PC-9 (cell line): ENCODE measurements at regions not wholly inside any gene's neighbourhood (a gene's known extent, or its start where the extent isn't known, plus 50 kb on each side); places are given as distances from the start of the nearest gene placed in this dataset.

Source experiments
- BruUV-seq: library from RNA; stranded (reverse); fragments of 400-500 nt; replicated peaks from 2 replicates; lab custom pipeline; 2021; lab: Mats Ljungman, UMichigan
- CTCF ChIA-PET: fragments of 300-600 bp; sonication (Branson Sonifier 250); formaldehyde crosslinking; loops from one replicate; lab custom pipeline; 2022; ENCODE audit warnings: antibody characterized with exemption; lab: Charles Lee
- POLR2A ChIA-PET: fragments of 300-600 bp; sonication (Branson Sonifier 250); formaldehyde crosslinking; loops from one replicate; lab custom pipeline; 2022; ENCODE audit warnings: antibody characterized with exemption; ENCODE audit not compliant: unreplicated experiment; lab: Charles Lee
- DNase-seq, 2 experiments: peaks; one replicate each; pipeline versions ENCODE4 v3.0.0 to v3.0.0-alpha.2; 2015 to 2022; ENCODE audit warnings: mixed read lengths in 1 of 2
- H2AFZ ChIP-seq: fragments of 200-600 bp; sonication (generic); 2 replicates; pipeline ENCODE4 v1.8.1; 2017; ENCODE audit warnings: antibody characterized with exemption
- H3F3A ChIP-seq: fragments of 200-600 bp; sonication (generic); 2 replicates; pipeline ENCODE4 v1.8.1; 2017; ENCODE audit warnings: antibody characterized with exemption, mild to moderate bottlenecking, low read depth; ENCODE audit not compliant: insufficient read depth
- H3K27ac ChIP-seq: fragments of 200-600 bp; sonication (generic); 2 replicates; pipeline ENCODE4 v1.6.1; 2016; ENCODE audit warnings: mixed run types
- H3K27me3 ChIP-seq: fragments of 200-600 bp; sonication (generic); 2 replicates; pipeline ENCODE4 v1.6.1; 2016; ENCODE audit warnings: low read depth, mixed run types; ENCODE audit not compliant: insufficient read depth
- H3K36me3 ChIP-seq: fragments of 200-600 bp; sonication (generic); 2 replicates; pipeline ENCODE4 v1.6.1; 2016; ENCODE audit warnings: low read depth, mixed run types
- H3K4me1 ChIP-seq: fragments of 200-600 bp; sonication (generic); replicated peaks from 2 replicates; pipeline ENCODE4 v1.6.1; 2016; ENCODE audit warnings: mixed run types; ENCODE audit not compliant: insufficient read depth
- H3K4me2 ChIP-seq: fragments of 200-600 bp; sonication (generic); 2 replicates; pipeline ENCODE4 v1.6.1; 2017; ENCODE audit warnings: mixed run types
- H3K4me3 ChIP-seq: fragments of 200-600 bp; sonication (generic); 2 replicates; pipeline ENCODE4 v1.6.1; 2016; ENCODE audit warnings: mixed run types
- H3K79me2 ChIP-seq: fragments of 200-600 bp; sonication (generic); 2 replicates; pipeline ENCODE4 v1.6.1; 2017; ENCODE audit warnings: low read depth, mixed run types
- H3K9me2 ChIP-seq: fragments of 200-600 bp; sonication (generic); 2 replicates; pipeline ENCODE4 v1.8.1; 2017; ENCODE audit warnings: mild to moderate bottlenecking; ENCODE audit not compliant: insufficient read depth
- H3K9me3 ChIP-seq: fragments of 200-600 bp; sonication (generic); 2 replicates; pipeline ENCODE4 v1.8.1; 2016; ENCODE audit warnings: low read depth; ENCODE audit not compliant: insufficient read depth
- H4K20me1 ChIP-seq: fragments of 200-600 bp; sonication (generic); 2 replicates; pipeline ENCODE4 v1.8.1; 2017; ENCODE audit not compliant: insufficient read depth
- EZH2 ChIP-seq: fragments of 200-600 bp; sonication (generic); IDR thresholded peaks from 2 replicates; pipeline ENCODE4 v1.8.0; 2017; ENCODE audit warnings: antibody characterized with exemption, low read depth
- intact Hi-C: fragments of 100-400 bp; cut with micrococcal nuclease; formaldehyde crosslinking; loops from one replicate; pipeline ENCODE4 v1.10.0; 2022; ENCODE audit not compliant: unreplicated experiment
- TF ChIP-seq, protein P1 (sequence below): fragments of 200-600 bp; sonication (generic); conservative IDR thresholded peaks from 2 replicates; pipeline ENCODE4 v1.6.1; 2017; ENCODE audit warnings: mixed run types, antibody characterized with exemption, mild to moderate bottlenecking, moderate library complexity

DNA sequence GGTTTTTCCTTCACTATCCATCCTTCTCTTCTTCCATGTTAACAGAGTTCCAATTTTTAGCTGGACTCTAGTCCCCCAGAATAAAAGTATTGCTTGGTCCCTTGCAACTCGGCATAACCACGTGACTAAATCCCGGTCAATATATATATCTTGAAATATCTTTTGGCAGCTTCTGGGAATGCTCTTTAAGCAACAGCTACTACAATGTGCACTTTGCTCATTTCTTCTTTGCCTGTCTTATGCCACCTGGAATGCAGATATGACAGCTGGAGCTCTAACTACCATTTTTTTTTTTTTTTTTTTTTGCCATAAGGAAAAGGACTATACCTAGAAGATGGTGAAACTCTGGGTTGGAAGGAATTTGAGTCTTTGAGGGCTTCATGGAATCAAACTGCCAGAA lies 82.6 kb downstream of the GCNT4 start:
- Histone ChIP-seq H3K79me2 (no peaks in the 10 kb centered on the region), H3K4me3 (no peak overlapping the region), H3K27me3 (no peaks in the 10 kb centered on the region), H3K4me2 (no peak overlapping the region), H3K4me1 (peaks cover 5% of the 10 kb centered on the region; the same call in 1 of the 2 replicates), H3K27ac (no peak overlapping the region), H3K9me3 (peaks cover 7% of the 10 kb centered on the region; the same call in 1 of the 2 replicates), H3F3A (0 out of 2 replicates have a peak, but pooled peaks cover 2% of the 10 kb centered on the region), H4K20me1 (no peaks in the 10 kb centered on the region), H3K36me3 (no peaks in the 10 kb centered on the region), H2AFZ (no peak overlapping the region), H3K9me2 (no peaks in the 10 kb centered on the region)
- POLR2A ChIA-PET = no interaction called here
- CTCF ChIA-PET = interaction anchor here (0.6 kb wide), 1 partner anchor 47 kb away, joined by 3 read pairs; no protein-coding TSS in a partner anchor
- intact Hi-C loops = no loop called here
- no peak for TF ChIP-seq EZH2
- TF ChIP-seq, protein P1, sequence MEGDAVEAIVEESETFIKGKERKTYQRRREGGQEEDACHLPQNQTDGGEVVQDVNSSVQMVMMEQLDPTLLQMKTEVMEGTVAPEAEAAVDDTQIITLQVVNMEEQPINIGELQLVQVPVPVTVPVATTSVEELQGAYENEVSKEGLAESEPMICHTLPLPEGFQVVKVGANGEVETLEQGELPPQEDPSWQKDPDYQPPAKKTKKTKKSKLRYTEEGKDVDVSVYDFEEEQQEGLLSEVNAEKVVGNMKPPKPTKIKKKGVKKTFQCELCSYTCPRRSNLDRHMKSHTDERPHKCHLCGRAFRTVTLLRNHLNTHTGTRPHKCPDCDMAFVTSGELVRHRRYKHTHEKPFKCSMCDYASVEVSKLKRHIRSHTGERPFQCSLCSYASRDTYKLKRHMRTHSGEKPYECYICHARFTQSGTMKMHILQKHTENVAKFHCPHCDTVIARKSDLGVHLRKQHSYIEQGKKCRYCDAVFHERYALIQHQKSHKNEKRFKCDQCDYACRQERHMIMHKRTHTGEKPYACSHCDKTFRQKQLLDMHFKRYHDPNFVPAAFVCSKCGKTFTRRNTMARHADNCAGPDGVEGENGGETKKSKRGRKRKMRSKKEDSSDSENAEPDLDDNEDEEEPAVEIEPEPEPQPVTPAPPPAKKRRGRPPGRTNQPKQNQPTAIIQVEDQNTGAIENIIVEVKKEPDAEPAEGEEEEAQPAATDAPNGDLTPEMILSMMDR = no peak
- DNase-seq = no peak
- BruUV-seq = no TSS peak

DNA sequence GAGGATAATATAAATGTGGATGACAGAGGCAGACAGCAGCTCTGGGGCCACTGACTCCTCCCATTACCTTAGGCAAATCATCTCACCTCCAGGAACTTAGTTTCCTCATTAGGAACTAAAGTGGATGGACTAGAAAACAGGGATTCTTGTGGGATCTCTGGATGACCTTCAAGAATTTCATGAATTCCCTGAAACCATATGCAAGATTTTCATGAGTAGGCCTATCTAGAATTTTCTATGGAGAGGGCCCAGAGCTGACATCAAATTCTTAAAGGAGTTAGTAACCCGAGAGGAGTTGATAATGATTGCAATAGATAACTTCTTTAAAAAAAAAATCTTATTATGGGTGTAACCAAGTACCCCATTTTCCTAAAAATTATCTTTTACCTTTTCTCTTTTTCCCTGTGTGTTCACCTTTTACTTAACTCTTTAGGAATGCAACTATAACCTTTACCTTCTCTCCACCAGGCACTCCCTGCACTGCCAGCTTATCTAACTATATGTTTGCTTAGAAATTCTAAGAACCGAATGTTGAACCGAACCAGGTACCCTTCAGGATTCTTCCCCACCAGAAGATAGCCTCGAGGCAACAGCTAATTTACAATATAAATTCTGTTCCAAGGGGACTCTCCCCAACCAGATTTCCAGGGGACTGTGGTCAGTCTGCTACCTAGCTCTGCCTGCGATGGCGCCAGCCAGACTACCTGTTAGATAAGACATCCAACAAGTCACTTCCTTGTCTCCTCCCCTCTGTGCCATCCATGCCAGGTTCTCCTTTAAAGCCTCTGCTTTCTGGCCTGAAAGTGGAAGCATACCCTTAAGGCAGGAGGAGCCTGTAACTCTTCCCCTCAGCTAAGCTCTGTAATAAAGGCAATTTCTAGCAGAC lies 86.0 kb downstream of the GCNT4 start:
- intact Hi-C loops = no loop called here

DNA sequence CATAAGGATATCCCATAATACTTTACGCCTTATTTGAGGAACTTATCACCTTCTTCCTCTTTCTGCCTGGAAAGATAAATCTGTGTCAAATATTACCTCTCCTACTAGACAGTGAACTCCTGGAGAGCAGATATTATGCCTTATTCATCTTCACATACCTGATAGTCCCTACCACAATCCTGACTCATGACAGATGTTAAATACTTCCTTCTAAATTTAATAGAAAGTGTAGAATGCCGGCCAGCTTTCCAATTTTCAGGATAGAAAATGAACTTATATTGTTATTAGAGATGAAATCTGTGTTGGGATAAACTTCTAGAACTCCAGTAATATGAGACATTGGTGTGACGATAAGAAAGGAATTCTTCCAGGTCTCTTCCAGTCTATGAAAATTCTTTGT lies 89.0 kb downstream of the GCNT4 start:
- no TSS peak for BruUV-seq
- no peak overlapping the region for H3K4me2 ChIP-seq
- ChIA-PET CTCF (no interaction called here), POLR2A (no interaction called here)
- H3K4me1 ChIP-seq = no peaks in the 10 kb centered on the region; the same call in 1 of the 2 replicates
- no peak overlapping the region for H3K4me3 ChIP-seq
- H2AFZ ChIP-seq = no peak overlapping the region
- H3K27me3 ChIP-seq = no peaks in the 10 kb centered on the region
- H4K20me1 ChIP-seq = no peaks in the 10 kb centered on the region
- no peak for DNase-seq
- TF ChIP-seq, protein P1 = no peak
- TF ChIP-seq EZH2 = no peak
- no peaks in the 10 kb centered on the region for H3K36me3 ChIP-seq
- H3K9me3 ChIP-seq = no peaks in the 10 kb centered on the region
- H3K9me2 ChIP-seq = no peaks in the 10 kb centered on the region
- H3F3A ChIP-seq = 0 out of 2 replicates have a peak, but pooled peaks cover 2% of the 10 kb centered on the region
- no peaks in the 10 kb centered on the region for H3K79me2 ChIP-seq
- no peak overlapping the region for H3K27ac ChIP-seq
- intact Hi-C loops = no loop called here

More for the DNA sequence above, 86.0 kb downstream of the GCNT4 start:
- CTCF ChIA-PET = no interaction called here
- H2AFZ ChIP-seq = no peak overlapping the region
- H3K27me3 ChIP-seq = no peaks in the 10 kb centered on the region
- no peak overlapping the region for H3K4me2 ChIP-seq
- H3K4me1 ChIP-seq = peaks cover 5% of the 10 kb centered on the region; the same call in 1 of the 2 replicates
- H3F3A ChIP-seq = 0 out of 2 replicates have a peak, but pooled peaks cover 2% of the 10 kb centered on the region
- no peaks in the 10 kb centered on the region for H3K36me3 ChIP-seq
- no peaks in the 10 kb centered on the region for H3K9me2 ChIP-seq
- no peak overlapping the region for H3K4me3 ChIP-seq
- no peaks in the 10 kb centered on the region for H4K20me1 ChIP-seq
- H3K27ac ChIP-seq = no peak overlapping the region
- TF ChIP-seq, protein P1 = no peak
- no peak for TF ChIP-seq EZH2
- no peaks in the 10 kb centered on the region for H3K79me2 ChIP-seq
- DNase-seq = no peak
- POLR2A ChIA-PET = no interaction called here
- H3K9me3 ChIP-seq = no peaks in the 10 kb centered on the region
- no TSS peak for BruUV-seq
